ENCODE measurements at regions not wholly inside any gene's neighbourhood (a gene's known extent, or its start where the extent isn't known, plus 50 kb on each side); places are given as distances from the start of the nearest gene placed in this dataset.
"Not testable (repeated sequence)": the region's sequence is repeated elsewhere in the genome, so short reads cannot be mapped to it uniquely, and the experiment has no call there.

- not testable (repeated sequence) for ATAC-seq
Observed at GRCh38 chrX:149420566-149420965, 84.5 kb downstream of the IDS start.

- TF ChIP-seq ZC3H10 (CRISPR knock-in tag; IDR thresholded peaks at IDR 0.05) (no peak), POU6F1 (CRISPR knock-in tag; IDR thresholded peaks at IDR 0.05; ENCODE audit: borderline replicate concordance, low read depth) (no peak), ZFP3 (CRISPR knock-in tag; IDR thresholded peaks at IDR 0.05) (no peak), CSDC2 (CRISPR knock-in tag; IDR thresholded peaks at IDR 0.05) (no peak)
Observed at GRCh38 chrX:149398027-149398426, 107.1 kb downstream of the IDS start.

GRCh38 chrX:149392921-149393320 lies 112.2 kb downstream of the IDS start:
- ATAC-seq = no peak
- TF ChIP-seq BACH2 (CRISPR knock-in tag; IDR thresholded peaks at IDR 0.05; ENCODE audit: borderline replicate concordance) = no peak
- TF ChIP-seq CSRNP3 (CRISPR knock-in tag; IDR thresholded peaks at IDR 0.05) = no peak
- no peak for TF ChIP-seq PPARA (CRISPR knock-in tag; IDR thresholded peaks at IDR 0.05; ENCODE audit: borderline replicate concordance)
- no peak for TF ChIP-seq TOX (CRISPR knock-in tag; IDR thresholded peaks at IDR 0.05; ENCODE audit: borderline replicate concordance)
- TF ChIP-seq OSR1 (CRISPR knock-in tag; IDR thresholded peaks at IDR 0.05) = no peak
- no peak for TF ChIP-seq ZNF8 (CRISPR knock-in tag; IDR thresholded peaks at IDR 0.05)

More at GRCh38 chrX:149398027-149398426, 107.1 kb downstream of the IDS start:
- no peak for ATAC-seq

GRCh38 chrX:149383852-149384251 lies 121.3 kb downstream of the IDS start:
- no peak for ATAC-seq
- TF ChIP-seq TCF4 (CRISPR knock-in tag; IDR thresholded peaks at IDR 0.05; ENCODE audit: borderline replicate concordance) = no peak
- no peak for TF ChIP-seq CREB5 (CRISPR knock-in tag; IDR thresholded peaks at IDR 0.05; ENCODE audit: low read depth)
- TF ChIP-seq TOX (CRISPR knock-in tag; IDR thresholded peaks at IDR 0.05; ENCODE audit: borderline replicate concordance) = no peak
- no peak for TF ChIP-seq PATZ1 (CRISPR knock-in tag; IDR thresholded peaks at IDR 0.05; ENCODE audit: borderline replicate concordance)
- no peak for TF ChIP-seq ZNF70 (CRISPR knock-in tag; IDR thresholded peaks at IDR 0.05)
- TF ChIP-seq ISL1 (CRISPR knock-in tag; IDR thresholded peaks at IDR 0.05) = no peak
- no peak for TF ChIP-seq RARB (CRISPR knock-in tag; IDR thresholded peaks at IDR 0.05)
- no peak for TF ChIP-seq ZC3H10 (CRISPR knock-in tag; IDR thresholded peaks at IDR 0.05)
- no peak for TF ChIP-seq BACH2 (CRISPR knock-in tag; IDR thresholded peaks at IDR 0.05; ENCODE audit: borderline replicate concordance)
- no peak for TF ChIP-seq ZNF8 (CRISPR knock-in tag; IDR thresholded peaks at IDR 0.05)
- no peak for TF ChIP-seq ZNF565 (CRISPR knock-in tag; conservative IDR thresholded peaks at IDR 0.05; ENCODE audit: low read depth)
- TF ChIP-seq SNAI2 (CRISPR knock-in tag; IDR thresholded peaks at IDR 0.05) = no peak
- no peak for TF ChIP-seq ESRRG (CRISPR knock-in tag; IDR thresholded peaks at IDR 0.05)
- no peak for TF ChIP-seq ARNTL (CRISPR knock-in tag; IDR thresholded peaks at IDR 0.05; ENCODE audit: borderline replicate concordance, low read depth)
- TF ChIP-seq CSRNP3 (CRISPR knock-in tag; IDR thresholded peaks at IDR 0.05) = no peak
- no peak for TF ChIP-seq CSDC2 (CRISPR knock-in tag; IDR thresholded peaks at IDR 0.05)
- no peak for TF ChIP-seq TSHZ2 (CRISPR knock-in tag; IDR thresholded peaks at IDR 0.05)
- no peak for TF ChIP-seq GLIS3 (CRISPR knock-in tag; IDR thresholded peaks at IDR 0.05)
- TF ChIP-seq PPARA (CRISPR knock-in tag; IDR thresholded peaks at IDR 0.05; ENCODE audit: borderline replicate concordance) = no peak
- TF ChIP-seq OSR1 (CRISPR knock-in tag; IDR thresholded peaks at IDR 0.05) = no peak

All from SK-N-SH treated with all-trans-retinoic acid at 6 μM for 48 hours (cell line).